ENCODE measurements at regions not wholly inside any gene's neighbourhood (a gene's known extent, or its start where the extent isn't known, plus 50 kb on each side); places are given as distances from the start of the nearest gene placed in this dataset.
A peak's percentile ranks its signal among the peaks of the same experiment; 100 is the strongest.

- DNase-seq (ENCODE audit: low read depth) = peak; percentile 72
- TF ChIP-seq CTCF (conservative IDR thresholded peaks at IDR 0.05; ENCODE audit: low read depth, low read length) = peak; percentile 33
- no peak overlapping the region for H3K4me3 ChIP-seq (ENCODE audit: low read depth, low read length)
Observed at GRCh38 chr5:103487218-103487617, 75.4 kb downstream of the NUDT12 start.

GRCh38 chr5:103486739-103487138 is 75.8 kb downstream of the NUDT12 start:
- DNase-seq (ENCODE audit: low read depth) = no peak
- TF ChIP-seq CTCF (conservative IDR thresholded peaks at IDR 0.05; ENCODE audit: low read depth, low read length) = no peak
- no peak overlapping the region for H3K4me3 ChIP-seq (ENCODE audit: low read depth, low read length)

GRCh38 chr5:103480246-103480645 is 82.3 kb downstream of the NUDT12 start:
- no peak for TF ChIP-seq CTCF (conservative IDR thresholded peaks at IDR 0.05; ENCODE audit: low read depth, low read length)
- no peak for DNase-seq (ENCODE audit: low read depth)

GRCh38 chr5:103477678-103478077 is 84.9 kb downstream of the NUDT12 start:
- no peak for TF ChIP-seq CTCF (conservative IDR thresholded peaks at IDR 0.05; ENCODE audit: low read depth, low read length)
- no peak for DNase-seq (ENCODE audit: low read depth)
- no peak overlapping the region for H3K4me3 ChIP-seq (ENCODE audit: low read depth, low read length)

More at GRCh38 chr5:103480246-103480645, 82.3 kb downstream of the NUDT12 start:
- H3K4me3 ChIP-seq (ENCODE audit: low read depth, low read length) = no peak overlapping the region

- no peak for TF ChIP-seq CTCF (conservative IDR thresholded peaks at IDR 0.05; ENCODE audit: low read depth, low read length)
- H3K4me3 ChIP-seq (ENCODE audit: low read depth, low read length) = no peak overlapping the region
- DNase-seq (ENCODE audit: low read depth) = no peak
Observed at GRCh38 chr5:103476811-103477210, 85.8 kb downstream of the NUDT12 start.

GRCh38 chr5:103475629-103476240 is 86.9 kb downstream of the NUDT12 start:
- H3K4me3 ChIP-seq (ENCODE audit: low read depth, low read length) = no peak overlapping the region
- DNase-seq (ENCODE audit: low read depth) = peak; percentile 77
- peak; percentile 57 for TF ChIP-seq CTCF (conservative IDR thresholded peaks at IDR 0.05; ENCODE audit: low read depth, low read length)

GRCh38 chr5:103474677-103475076 is 87.9 kb downstream of the NUDT12 start:
- peak; percentile 60 for DNase-seq (ENCODE audit: low read depth)
- peak; percentile 31 for TF ChIP-seq CTCF (conservative IDR thresholded peaks at IDR 0.05; ENCODE audit: low read depth, low read length)

More at GRCh38 chr5:103474677-103475076, 87.9 kb downstream of the NUDT12 start:
- no peak overlapping the region for H3K4me3 ChIP-seq (ENCODE audit: low read depth, low read length)

Data from choroid plexus epithelial cell (primary cell).